Pancreas (tissue), 10 donors: ENCODE measurements at regions not wholly inside any gene's neighbourhood (a gene's known extent, or its start where the extent isn't known, plus 50 kb on each side); places are given as distances from the start of the nearest gene placed in this dataset.
A peak's percentile ranks its signal among the peaks of the same experiment; 100 is the strongest.

ENCODE experiments used
- ATAC-seq, 4 donors: fragments of 200-7000 bp; cut with Tn5 transposase; one replicate each; pipeline versions ENCODE4 v1.8.0 to v1.9.1; 2020; ENCODE audit warnings: mild to moderate bottlenecking in 4 of 4, moderate library complexity in 4 of 4
- DNase-seq, 6 donors: peaks; one replicate each; pipeline ENCODE4 v3.0.0-alpha.2; 2020
- FAIRE-seq: peaks from 2 replicates; lab custom pipeline; 2012; peaks lifted over from hg19 to GRCh38; lab: Jason Lieb, UNC
- H3K27ac ChIP-seq, 4 donors: fragments of 200-600 bp; sonication (generic); 1 replicate in 3 of 4; 2 replicates in 1 of 4; pipeline versions ENCODE4 v1.5.0 to v1.8.0; 2020
- H3K27me3 ChIP-seq, 4 donors: fragments of 200-600 bp; one replicate each; pipeline ENCODE4 v1.8.0; 2021
- H3K36me3 ChIP-seq, 3 donors: fragments of 200-600 bp; sonication (generic) in 1 of 3; one replicate each; pipeline versions ENCODE4 v1.5.0 to v1.8.0; 2020 to 2021
- H3K4me1 ChIP-seq, 3 donors: fragments of 200-600 bp; one replicate each; pipeline ENCODE4 v1.8.0; 2021
- H3K4me3 ChIP-seq, 4 donors: fragments of 200-600 bp; sonication (generic) in 2 of 4; one replicate each; pipeline versions ENCODE4 v1.5.0 to v1.8.0; 2020 to 2021
- H3K9me3 ChIP-seq, 4 donors: fragments of 200-600 bp; one replicate each; pipeline ENCODE4 v1.8.0; 2021
- WGBS, 2 donors: extraction: QIAGEN DNeasy Blood & Tissue Kit; methylation state at CpG; one replicate each; pipeline ENCODE4 v1.1.7; 2013; 5-methylcytosine and 5-hydroxymethylcytosine counted together
- intact Hi-C, 3 donors: fragments of 100-400 bp; cut with DNase I; formaldehyde crosslinking; loops; one replicate each; pipeline versions ENCODE4 v1.11.1 to v1.14.2; 2022
- TF ChIP-seq, protein P1 (sequence below), 4 donors: fragments of 200-600 bp; sonication (generic) in 3 of 4; IDR thresholded peaks; one replicate each; pipeline versions ENCODE4 v1.5.0 to v1.8.0; 2021; ENCODE audit warnings: antibody characterized with exemption in 4 of 4
- donor health status: healthy with polysubstance abuse.
- donor health status: DM: no; HTN: no; CAD: no; lungs with moderate emphysema.
- donor health status: DM: no; HTN: no; CAD: no.
- donor health status: control.
- donor health status: control.
- donor health status: Bipolar disorder and iron deficiency.
- donor health status: DM: yes; HTN: yes; CAD: no.
- donor health status: DM: no; HTN: no; CAD: no.
- donor health status: DM: no; HTN: no; CAD: no.
- donor health status: DM: yes; HTN: yes; CAD: no.

DNA sequence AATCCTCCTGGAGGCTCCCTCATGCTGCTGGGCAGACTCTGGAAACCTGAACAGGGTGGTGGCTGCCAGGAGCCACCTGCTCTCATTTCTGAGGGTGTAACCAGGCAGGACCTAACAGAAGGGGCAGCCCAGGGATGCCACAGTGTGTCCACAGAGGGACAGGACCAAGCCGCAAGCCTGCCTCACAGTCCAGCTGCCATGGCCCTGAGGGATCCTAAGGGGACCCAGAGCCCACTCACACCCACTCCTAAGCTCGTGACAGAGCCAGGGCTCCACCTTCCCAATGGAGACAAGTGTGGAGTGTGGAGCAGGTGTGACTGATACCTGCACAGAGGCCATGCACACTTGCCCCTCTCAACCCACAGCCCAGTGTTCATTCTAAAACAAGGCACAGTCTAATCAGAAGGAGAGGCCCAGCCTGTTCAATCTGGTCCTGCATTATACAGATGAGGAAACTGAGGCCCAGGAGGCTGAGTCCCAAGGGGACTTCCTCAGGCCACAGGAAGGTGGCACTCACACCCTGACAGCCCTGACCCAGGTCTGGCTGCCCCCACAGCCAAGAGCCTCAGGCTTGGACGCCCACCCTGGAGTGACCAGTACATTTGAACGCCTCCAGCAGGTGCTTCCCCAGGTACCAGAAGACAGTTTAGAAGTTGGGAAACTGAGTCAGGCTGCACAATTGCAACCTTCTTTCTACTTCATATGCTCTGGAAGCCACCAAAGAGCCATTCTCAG, 220.1 kb downstream of the TUBA3C start:
- DNase-seq (peak in 1 of 6 donors; percentile 51), FAIRE-seq (no peak), ATAC-seq (no peak)
- Histone ChIP-seq H3K9me3 (no peaks in the 10 kb centered on the region), H3K27me3 (no peaks in the 10 kb centered on the region), H3K27ac (no peak overlapping the region), H3K4me3 (no peak overlapping the region), H3K36me3 (no peaks in the 10 kb centered on the region), H3K4me1 (no peaks in the 10 kb centered on the region)
- WGBS, 2 donors, result 59 to 60% methylated on average over 4 of the region's 4 CpGs
- intact Hi-C loops, result no loop called here
- TF ChIP-seq, protein P1, sequence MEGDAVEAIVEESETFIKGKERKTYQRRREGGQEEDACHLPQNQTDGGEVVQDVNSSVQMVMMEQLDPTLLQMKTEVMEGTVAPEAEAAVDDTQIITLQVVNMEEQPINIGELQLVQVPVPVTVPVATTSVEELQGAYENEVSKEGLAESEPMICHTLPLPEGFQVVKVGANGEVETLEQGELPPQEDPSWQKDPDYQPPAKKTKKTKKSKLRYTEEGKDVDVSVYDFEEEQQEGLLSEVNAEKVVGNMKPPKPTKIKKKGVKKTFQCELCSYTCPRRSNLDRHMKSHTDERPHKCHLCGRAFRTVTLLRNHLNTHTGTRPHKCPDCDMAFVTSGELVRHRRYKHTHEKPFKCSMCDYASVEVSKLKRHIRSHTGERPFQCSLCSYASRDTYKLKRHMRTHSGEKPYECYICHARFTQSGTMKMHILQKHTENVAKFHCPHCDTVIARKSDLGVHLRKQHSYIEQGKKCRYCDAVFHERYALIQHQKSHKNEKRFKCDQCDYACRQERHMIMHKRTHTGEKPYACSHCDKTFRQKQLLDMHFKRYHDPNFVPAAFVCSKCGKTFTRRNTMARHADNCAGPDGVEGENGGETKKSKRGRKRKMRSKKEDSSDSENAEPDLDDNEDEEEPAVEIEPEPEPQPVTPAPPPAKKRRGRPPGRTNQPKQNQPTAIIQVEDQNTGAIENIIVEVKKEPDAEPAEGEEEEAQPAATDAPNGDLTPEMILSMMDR (IDR thresholded peaks at IDR 0.05), result no peak

DNA sequence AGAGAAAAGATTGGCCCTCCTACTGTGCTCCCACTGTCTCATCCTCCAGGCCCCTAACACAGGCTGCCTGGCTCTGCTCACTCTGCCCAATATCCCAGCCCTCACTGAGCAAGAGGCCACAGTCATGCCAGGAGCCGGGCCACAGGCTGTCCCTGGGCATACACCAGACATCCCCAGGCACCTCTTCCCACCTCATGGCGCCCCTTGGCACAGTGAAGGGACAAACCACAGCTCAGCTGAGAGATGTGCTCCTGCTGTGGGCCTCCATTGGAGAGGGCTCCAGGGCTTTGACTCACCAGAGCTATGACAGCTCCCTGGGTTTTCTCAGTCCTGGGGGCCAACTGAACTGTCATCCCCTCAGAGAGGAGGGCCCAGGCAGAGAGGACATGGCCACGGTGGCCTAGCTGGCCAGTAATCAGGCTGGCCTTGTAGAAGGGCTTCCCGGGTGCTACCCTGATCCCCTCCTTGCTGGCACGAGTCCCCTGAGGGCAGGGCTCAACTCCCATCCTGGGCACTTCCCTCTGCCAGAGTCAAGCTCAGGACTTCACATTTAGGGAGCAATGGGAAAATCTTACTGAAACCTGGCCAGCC, 220.9 kb downstream of the TUBA3C start:
- FAIRE-seq (no peak), ATAC-seq (no peak), DNase-seq (peak in 1 of 6 donors; percentile 50)
- Histone ChIP-seq H3K9me3 (no peaks in the 10 kb centered on the region), H3K4me3 (no peak overlapping the region), H3K36me3 (no peaks in the 10 kb centered on the region), H3K27ac (no peak overlapping the region), H3K27me3 (no peaks in the 10 kb centered on the region), H3K4me1 (no peaks in the 10 kb centered on the region)
- TF ChIP-seq, protein P1 (IDR thresholded peaks at IDR 0.05), result no peak
- intact Hi-C loops, result no loop called here
- WGBS, 2 donors, result 62 to 67% methylated on average over 5 of the region's 5 CpGs

DNA sequence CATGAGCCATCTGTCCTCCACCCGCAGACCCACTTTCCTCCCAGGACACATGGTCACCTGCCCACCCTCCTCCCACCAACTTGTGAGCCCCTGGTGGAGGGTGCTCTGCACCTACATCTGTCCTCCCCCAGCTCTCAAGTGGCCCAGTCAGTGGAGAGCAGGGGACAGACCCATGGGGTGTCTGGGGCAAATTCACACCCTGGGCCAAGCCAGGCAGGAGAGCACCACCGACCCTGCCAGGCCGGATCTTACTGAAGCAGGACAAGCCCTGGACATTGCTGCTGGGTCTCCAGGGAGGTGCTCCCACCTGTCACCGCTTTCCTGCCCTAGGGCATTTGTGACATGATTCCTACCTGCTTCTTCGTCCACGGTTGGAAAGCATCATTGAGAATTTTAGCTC, 221.6 kb downstream of the TUBA3C start:
- TF ChIP-seq, protein P1 (IDR thresholded peaks at IDR 0.05), result no peak
- Histone ChIP-seq H3K9me3 (no peaks in the 10 kb centered on the region), H3K4me3 (no peak overlapping the region), H3K27me3 (no peaks in the 10 kb centered on the region), H3K27ac (no peak overlapping the region), H3K4me1 (no peaks in the 10 kb centered on the region), H3K36me3 (no peaks in the 10 kb centered on the region)
- ATAC-seq, result no peak
- DNase-seq, result peak in 1 of 6 donors; percentile 61
- 83 to 84% methylated on average over 6 of the region's 6 CpGs for WGBS, 2 donors
- FAIRE-seq, result no peak
- intact Hi-C loops, result no loop called here

DNA sequence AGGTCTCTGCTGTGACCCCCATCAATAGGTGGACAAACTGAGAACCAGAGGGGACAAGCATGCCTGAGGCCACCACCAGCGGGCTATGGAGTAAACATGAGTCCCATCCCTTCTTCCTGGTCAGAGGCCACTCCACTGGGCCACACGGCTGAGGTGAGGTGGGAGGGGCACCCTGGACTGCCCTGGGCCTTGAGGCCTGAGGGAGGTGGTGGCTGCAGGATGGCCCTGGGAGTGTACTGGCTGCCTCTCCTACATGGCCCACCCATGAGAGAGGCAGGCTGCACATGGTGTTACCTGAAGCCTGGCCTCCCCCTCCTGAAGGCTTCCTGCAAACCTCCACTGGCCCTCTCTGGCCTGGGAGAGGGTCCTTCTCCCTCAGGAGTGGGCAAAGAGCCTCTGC, 222.4 kb downstream of the TUBA3C start:
- no peaks in the 10 kb centered on the region for H3K9me3 ChIP-seq
- no peak overlapping the region for H3K27ac ChIP-seq
- FAIRE-seq, result no peak
- H3K27me3 ChIP-seq, result no peaks in the 10 kb centered on the region
- H3K36me3 ChIP-seq, result no peaks in the 10 kb centered on the region
- WGBS, 2 donors, result 56 to 58% methylated on average over 2 of the region's 2 CpGs
- intact Hi-C loops, result no loop called here
- no peaks in the 10 kb centered on the region for H3K4me1 ChIP-seq
- TF ChIP-seq, protein P1 (IDR thresholded peaks at IDR 0.05), result no peak
- no peak for ATAC-seq
- no peak overlapping the region for H3K4me3 ChIP-seq
- peak in 1 of 6 donors; percentile 46 for DNase-seq
